H1 (cell line): ENCODE measurements at regions not wholly inside any gene's neighbourhood (a gene's known extent, or its start where the extent isn't known, plus 50 kb on each side); places are given as distances from the start of the nearest gene placed in this dataset.

Source experiments
- CTCF ChIA-PET: fragments of 300-600 bp; sonication (Branson Sonifier 250); formaldehyde crosslinking; loops from one replicate; lab custom pipeline; 2021; ENCODE audit not compliant: partially characterized antibody; lab: Charles Lee
- POLR2A ChIA-PET: fragments of 300-600 bp; sonication (Branson Sonifier 250); formaldehyde crosslinking; loops from one replicate; lab custom pipeline; 2021; ENCODE audit warnings: inconsistent platforms; ENCODE audit not compliant: partially characterized antibody; lab: Charles Lee
- DNase-seq, 2 experiments: peaks; one replicate each; pipeline versions ENCODE4 v3.0.0 to v3.0.0-alpha.2; 2010 to 2022; ENCODE audit warnings: low spot score in 2 of 2, low read depth in 1 of 2, mixed read lengths in 1 of 2
- FAIRE-seq: peaks from 2 replicates; lab custom pipeline; 2011; peaks lifted over from hg19 to GRCh38; lab: Jason Lieb, UNC
- H2AFZ ChIP-seq: 2 replicates; pipeline ENCODE4 v1.8.1; 2012; ENCODE audit warnings: low read length, inconsistent platforms
- H2AK5ac ChIP-seq: 2 replicates; pipeline ENCODE4 v1.6.1; 2013; ENCODE audit warnings: low read depth, low read length
- H2BK120ac ChIP-seq: replicated peaks from 2 replicates; pipeline ENCODE3; 2013; ENCODE audit warnings: low read depth, low read length, inconsistent platforms
- H2BK12ac ChIP-seq: 2 replicates; pipeline ENCODE4 v1.6.1; 2013; ENCODE audit warnings: low read depth, low read length
- H2BK15ac ChIP-seq: 2 replicates; pipeline ENCODE4 v1.6.1; 2013; ENCODE audit warnings: low read length
- H2BK20ac ChIP-seq: 2 replicates; pipeline ENCODE4 v1.6.1; 2013; ENCODE audit warnings: low read length
- H2BK5ac ChIP-seq: 2 replicates; pipeline ENCODE4 v1.6.1; 2013; ENCODE audit warnings: low read depth, low read length
- H3K14ac ChIP-seq: 2 replicates; pipeline ENCODE4 v1.6.1; 2013; ENCODE audit warnings: inconsistent platforms; ENCODE audit not compliant: insufficient read length
- H3K18ac ChIP-seq: 2 replicates; pipeline ENCODE4 v1.6.1; 2013; ENCODE audit warnings: low read length; ENCODE audit errors: extremely low read depth
- H3K23ac ChIP-seq: 2 replicates; pipeline ENCODE4 v1.6.1; 2013; ENCODE audit warnings: inconsistent platforms; ENCODE audit not compliant: insufficient read length
- H3K23me2 ChIP-seq: 2 replicates; pipeline ENCODE4 v1.6.1; 2013; ENCODE audit warnings: low read depth, low read length
- H3K27ac ChIP-seq: 2 replicates; pipeline ENCODE4 v1.6.1; 2011; ENCODE audit warnings: low read depth, low read length, inconsistent platforms
- H3K27me3 ChIP-seq, 4 experiments: replicated peaks in 1 of 4; 1 replicate in 1 of 4; 2 replicates in 3 of 4; pipeline versions ENCODE4 v1.6.1 to v1.8.1; 2011 to 2013; ENCODE audit warnings: low read length in 3 of 4, mild to moderate bottlenecking in 3 of 4, inconsistent platforms in 2 of 4, mixed read lengths in 2 of 4, moderate library complexity in 1 of 4; ENCODE audit not compliant: control insufficient read depth in 3 of 4, insufficient read depth in 3 of 4; ENCODE audit errors: extremely low read depth in 1 of 4
- H3K36me3 ChIP-seq, 4 experiments: 2 replicates each; pipeline versions ENCODE4 v1.6.1 to v1.8.1; 2011 to 2013; ENCODE audit warnings: mild to moderate bottlenecking in 4 of 4, low read length in 3 of 4, moderate library complexity in 2 of 4, control low read depth in 1 of 4, inconsistent platforms in 1 of 4; ENCODE audit not compliant: insufficient read depth in 4 of 4, control insufficient read depth in 2 of 4
- H3K4ac ChIP-seq: replicated peaks from 2 replicates; pipeline ENCODE3; 2013; ENCODE audit warnings: low read length, low read depth, mixed read lengths, inconsistent platforms; ENCODE audit not compliant: insufficient read length
- H3K4me1 ChIP-seq, 4 experiments: replicated peaks in 1 of 4; 1 replicate in 1 of 4; 2 replicates in 3 of 4; pipeline versions ENCODE4 v1.6.1 to v1.8.1; 2011 to 2013; ENCODE audit warnings: low read length in 3 of 4, inconsistent platforms in 2 of 4, mixed read lengths in 1 of 4; ENCODE audit not compliant: insufficient read depth in 4 of 4, control insufficient read depth in 3 of 4
- H3K4me2 ChIP-seq, 2 experiments: 2 replicates each; pipeline versions ENCODE4 v1.6.1 to v1.8.1; 2011 to 2013; ENCODE audit warnings: low read depth in 2 of 2, low read length in 2 of 2, control low read depth in 1 of 2, inconsistent platforms in 1 of 2, mild to moderate bottlenecking in 1 of 2; ENCODE audit not compliant: insufficient read depth in 1 of 2
- H3K4me3 ChIP-seq, 4 experiments: fragments of 200-600, 300-600 bp in 1 of 4; sonication (generic), shearing (Covaris generic), sonication (Bioruptor Twin) in 1 of 4; 2 replicates each; pipeline versions ENCODE4 v1.5.1 to v1.8.1; 2011 to 2016; ENCODE audit warnings: low read length in 4 of 4, low read depth in 3 of 4, control low read depth in 2 of 4, inconsistent platforms in 2 of 4, mild to moderate bottlenecking in 2 of 4, mixed read lengths in 1 of 4, moderate library complexity in 1 of 4; ENCODE audit not compliant: insufficient read depth in 2 of 4; ENCODE audit errors: extremely low read depth in 1 of 4
- H3K56ac ChIP-seq: replicated peaks from 2 replicates; pipeline ENCODE3; 2013; ENCODE audit warnings: low read depth, mild to moderate bottlenecking, mixed read lengths, low read length, inconsistent platforms; ENCODE audit not compliant: insufficient read length
- H3K79me1 ChIP-seq: 2 replicates; pipeline ENCODE4 v1.6.1; 2013; ENCODE audit warnings: low read depth, low read length, control low read depth
- H3K79me2 ChIP-seq, 2 experiments: 2 replicates each; pipeline versions ENCODE4 v1.6.1 to v1.8.1; 2012 to 2013; ENCODE audit warnings: low read length in 2 of 2, mild to moderate bottlenecking in 2 of 2, inconsistent platforms in 1 of 2; ENCODE audit not compliant: insufficient read depth in 2 of 2, control insufficient read depth in 1 of 2
- H3K9ac ChIP-seq, 4 experiments: replicated peaks in 1 of 4; 1 replicate in 1 of 4; 2 replicates in 3 of 4; pipeline versions ENCODE4 v1.6.1 to v1.8.1; 2011 to 2013; ENCODE audit warnings: low read depth in 3 of 4, low read length in 3 of 4, control low read depth in 2 of 4, mild to moderate bottlenecking in 2 of 4, moderate library complexity in 2 of 4, inconsistent platforms in 1 of 4; ENCODE audit errors: extremely low read depth in 1 of 4
- H3K9me3 ChIP-seq, 2 experiments: 2 replicates each; pipeline versions ENCODE4 v1.6.1 to v1.8.1; 2012 to 2013; ENCODE audit warnings: mild to moderate bottlenecking in 2 of 2, moderate library complexity in 2 of 2, control low read depth in 1 of 2, inconsistent platforms in 1 of 2, low read depth in 1 of 2, low read length in 1 of 2, mixed read lengths in 1 of 2; ENCODE audit not compliant: insufficient read depth in 2 of 2
- H4K20me1 ChIP-seq, 2 experiments: replicated peaks in 1 of 2; 2 replicates each; pipeline versions ENCODE3 to v1.8.1; 2011 to 2013; ENCODE audit warnings: inconsistent platforms in 2 of 2, low read length in 2 of 2, mild to moderate bottlenecking in 1 of 2; ENCODE audit not compliant: insufficient read depth in 2 of 2, control insufficient read depth in 1 of 2
- H4K5ac ChIP-seq: 2 replicates; pipeline ENCODE4 v1.6.1; 2013; ENCODE audit warnings: low read length, low read depth, mixed read lengths, inconsistent platforms; ENCODE audit not compliant: insufficient read length
- H4K8ac ChIP-seq: 2 replicates; pipeline ENCODE4 v1.8.0; 2013; ENCODE audit warnings: mild to moderate bottlenecking, moderate library complexity, low read length, inconsistent platforms; ENCODE audit not compliant: insufficient read depth; ENCODE audit errors: extremely low read depth
- H4K91ac ChIP-seq: replicated peaks from 2 replicates; pipeline ENCODE3; 2013; ENCODE audit warnings: low read length, mixed read lengths, inconsistent platforms; ENCODE audit not compliant: insufficient read length
- ASH2L ChIP-seq: fragments of 200-600, 300-600 bp; sonication (generic); IDR thresholded peaks from one replicate; pipeline ENCODE4 v1.7.1; 2017; ENCODE audit warnings: low read length
- BACH1 ChIP-seq: IDR thresholded peaks from 2 replicates; pipeline ENCODE4 v1.6.1; 2012; ENCODE audit warnings: low read length, improper control_type of control experiment
- CBX8 ChIP-seq: fragments of 300-800, 300-1000 bp; sonication (generic); IDR thresholded peaks from 2 replicates; pipeline ENCODE4 v1.7.1; 2016; ENCODE audit warnings: low read depth, low read length, borderline replicate concordance
- GTF2F1 ChIP-seq: IDR thresholded peaks from 2 replicates; pipeline ENCODE4 v1.6.1; 2012; ENCODE audit warnings: low read depth, low read length, improper control_type of control experiment, borderline replicate concordance
- HDAC2 ChIP-seq, 2 experiments: fragments of 300-600 bp in 1 of 2; sonication (generic) in 1 of 2; IDR thresholded peaks; 2 replicates each; pipeline ENCODE4 v1.6.1; 2011 to 2012; ENCODE audit warnings: low read depth in 2 of 2, low read length in 2 of 2, mild to moderate bottlenecking in 2 of 2, moderate library complexity in 2 of 2, borderline replicate concordance in 1 of 2, inconsistent platforms in 1 of 2
- JUND ChIP-seq: IDR thresholded peaks from 2 replicates; pipeline ENCODE4 v1.6.1; 2011; ENCODE audit warnings: mild to moderate bottlenecking, improper control_type of control experiment, low read length
- KDM4A ChIP-seq: IDR thresholded peaks from one replicate; pipeline ENCODE4 v1.7.1; 2012; ENCODE audit warnings: low read depth, mild to moderate bottlenecking, moderate library complexity, low read length, inconsistent platforms; ENCODE audit not compliant: severe bottlenecking
- RFX5 ChIP-seq: IDR thresholded peaks from 2 replicates; pipeline ENCODE4 v1.6.1; 2011; ENCODE audit warnings: low read depth, low read length, improper control_type of control experiment, borderline replicate concordance
- SIX5 ChIP-seq: IDR thresholded peaks from 2 replicates; pipeline ENCODE4 v1.6.1; 2011; ENCODE audit warnings: mild to moderate bottlenecking, low read depth, low read length
- SUZ12 ChIP-seq: fragments of 200-600 bp; sonication (generic); IDR thresholded peaks from 2 replicates; pipeline ENCODE4 v1.6.1; 2012; ENCODE audit warnings: mild to moderate bottlenecking, inconsistent platforms, low read length, moderate library complexity, mixed read lengths
- ZNF274 ChIP-seq: IDR thresholded peaks from 2 replicates; pipeline ENCODE4 v1.7.0; 2012; ENCODE audit warnings: low read length, borderline replicate concordance; ENCODE audit errors: extremely low read depth
- WGBS, 2 experiments: shearing (Covaris generic) in 1 of 2; methylation state at CpG; one replicate each; pipeline versions ENCODE4 v1.1.6 to v1.1.7; 2013 to 2015; ENCODE audit warnings: low lambda C conversion rate in 2 of 2, mixed read lengths in 2 of 2, inconsistent platforms in 1 of 2, low coverage in 1 of 2, missing lambda C conversion rate in 1 of 2; ENCODE audit not compliant: insufficient replicate concordance in 2 of 2, insufficient coverage in 1 of 2, insufficient read length in 1 of 2; ENCODE audit errors: extremely low coverage in 1 of 2, missing lambda C conversion rate in 1 of 2; 5-methylcytosine and 5-hydroxymethylcytosine counted together

DNA sequence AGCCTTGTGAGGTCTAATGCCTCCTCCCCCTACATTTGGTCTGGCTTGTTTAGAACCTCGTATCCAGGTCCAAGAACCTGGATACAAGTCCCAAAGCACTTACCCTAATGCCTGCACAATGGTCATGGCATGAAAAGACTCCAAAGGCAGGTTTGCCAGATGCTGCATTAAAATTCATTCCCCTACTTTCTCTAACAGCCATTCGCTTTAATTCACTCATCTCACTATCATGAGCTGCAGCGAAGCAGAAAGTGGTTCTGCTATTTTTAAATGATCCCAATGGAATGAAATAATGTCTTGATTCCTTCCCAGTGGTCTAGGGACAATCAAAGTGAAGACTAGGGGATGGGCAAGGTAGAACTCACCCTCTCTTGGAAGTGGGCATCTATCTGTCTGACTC, 72.5 kb upstream of the MAX start:
- FAIRE-seq (no peak), DNase-seq (no peak)
- H3K79me1 ChIP-seq = no peaks in the 10 kb centered on the region
- peaks cover 5% of the 10 kb centered on the region; the same call in 1 of the 2 replicates for H3K23me2 ChIP-seq
- TF ChIP-seq CBX8 (no peak), RFX5 (no peak), HDAC2 (IDR thresholded peaks at IDR 0.05; ENCODE audit: borderline replicate concordance in 1 of 2, low read depth in 2 of 2, low read length in 2 of 2) (no peak), KDM4A (no peak), ZNF274 (no peak), GTF2F1 (no peak), BACH1 (no peak), JUND (no peak), SUZ12 (no peak), ASH2L (no peak), SIX5 (no peak)
- H2BK12ac ChIP-seq = no peak overlapping the region
- H2AFZ ChIP-seq = peak overlapping the region; percentile 81
- 77% methylated on average over 3 of the region's 3 CpGs; no CpG with 5 or more reads in 1 of the 2 experiments for WGBS, 2 experiments
- no peak overlapping the region for H4K91ac ChIP-seq
- H3K27me3 ChIP-seq = no peaks in the 10 kb centered on the region
- no peak overlapping the region for H3K4ac ChIP-seq
- H3K4me3 ChIP-seq = no peak overlapping the region; a peak in 1 of 8 replicates
- no peak overlapping the region for H2BK5ac ChIP-seq
- ChIA-PET POLR2A (no interaction called here), CTCF (interaction anchor here (1.1 to 1.4 kb wide), 4 partner anchors 10 to 241 kb away, joined by 3 to 6 read pairs (median 3); no protein-coding TSS in a partner anchor)
- H3K36me3 ChIP-seq = no peaks in the 10 kb centered on the region
- H3K4me2 ChIP-seq = peak overlapping the region; percentile 52 to 61
- peaks cover 0 to 4% of the 10 kb centered on the region in 2 experiments for H4K20me1 ChIP-seq
- H4K5ac ChIP-seq = no peak overlapping the region
- no peak overlapping the region for H2BK20ac ChIP-seq
- peak overlapping the region; percentile 43; the same call in 1 of the 2 replicates for H3K18ac ChIP-seq
- H3K9ac ChIP-seq = peak overlapping the region in 1 of 4 experiments; percentile 19; a peak in 2 of 7 replicates
- no peak overlapping the region; the same call in 1 of the 2 replicates for H2BK15ac ChIP-seq
- no peak overlapping the region for H4K8ac ChIP-seq
- H3K9me3 ChIP-seq = no peaks in the 10 kb centered on the region
- no peaks in the 10 kb centered on the region for H3K79me2 ChIP-seq
- H3K56ac ChIP-seq = no peak overlapping the region
- H3K14ac ChIP-seq = no peak overlapping the region
- H3K27ac ChIP-seq = no peak overlapping the region
- no peak overlapping the region for H2BK120ac ChIP-seq
- H3K4me1 ChIP-seq = peaks cover 6 to 13% (median 11%) of the 10 kb centered on the region in 4 experiments; a peak in 6 of 7 replicates
- H3K23ac ChIP-seq = no peak overlapping the region
- H2AK5ac ChIP-seq = no peak overlapping the region
